Breast epithelium (tissue), 3 donors: ENCODE measurements at regions not wholly inside any gene's neighbourhood (a gene's known extent, or its start where the extent isn't known, plus 50 kb on each side); places are given as distances from the start of the nearest gene placed in this dataset.

Experiments used
- POLR2A ChIP-seq: fragments of 450-650 bp; IDR thresholded peaks from one replicate; pipeline ENCODE4 v1.6.1; 2016; ENCODE audit warnings: antibody characterized with exemption, mild to moderate bottlenecking, moderate library complexity
- POLR2AphosphoS5 ChIP-seq, 3 donors: sonication (generic); formaldehyde crosslinking; IDR thresholded peaks; one replicate each; pipeline ENCODE4 v1.6.1; 2017; ENCODE audit warnings: antibody characterized with exemption in 3 of 3
- TF ChIP-seq, protein P1 (sequence below), 3 donors: fragments of 450-650 bp; IDR thresholded peaks; one replicate each; pipeline ENCODE4 v1.5.1; 2016 to 2017; ENCODE audit warnings: antibody characterized with exemption in 3 of 3, mild to moderate bottlenecking in 3 of 3, moderate library complexity in 3 of 3

DNA sequence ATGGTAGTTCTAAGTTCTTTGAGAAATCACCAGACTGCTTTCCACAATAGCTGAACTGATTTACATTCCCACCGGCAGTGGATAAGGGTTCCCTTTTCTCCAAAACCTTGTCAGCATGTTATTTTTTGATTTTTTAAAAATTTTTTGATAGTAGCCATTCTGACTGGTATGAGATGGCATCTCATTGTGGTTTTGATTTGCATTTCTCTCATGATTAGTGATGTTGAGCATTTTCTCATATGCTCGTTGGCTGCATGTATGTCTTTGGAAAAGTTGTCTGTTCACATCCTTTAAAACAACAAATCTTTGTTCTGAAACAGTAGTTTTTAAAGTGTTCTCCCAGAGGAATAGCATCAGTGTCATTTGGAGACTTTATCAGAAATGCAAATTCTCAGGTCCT lies 77.5 kb upstream of the POMP start:
- TF ChIP-seq, protein P1, sequence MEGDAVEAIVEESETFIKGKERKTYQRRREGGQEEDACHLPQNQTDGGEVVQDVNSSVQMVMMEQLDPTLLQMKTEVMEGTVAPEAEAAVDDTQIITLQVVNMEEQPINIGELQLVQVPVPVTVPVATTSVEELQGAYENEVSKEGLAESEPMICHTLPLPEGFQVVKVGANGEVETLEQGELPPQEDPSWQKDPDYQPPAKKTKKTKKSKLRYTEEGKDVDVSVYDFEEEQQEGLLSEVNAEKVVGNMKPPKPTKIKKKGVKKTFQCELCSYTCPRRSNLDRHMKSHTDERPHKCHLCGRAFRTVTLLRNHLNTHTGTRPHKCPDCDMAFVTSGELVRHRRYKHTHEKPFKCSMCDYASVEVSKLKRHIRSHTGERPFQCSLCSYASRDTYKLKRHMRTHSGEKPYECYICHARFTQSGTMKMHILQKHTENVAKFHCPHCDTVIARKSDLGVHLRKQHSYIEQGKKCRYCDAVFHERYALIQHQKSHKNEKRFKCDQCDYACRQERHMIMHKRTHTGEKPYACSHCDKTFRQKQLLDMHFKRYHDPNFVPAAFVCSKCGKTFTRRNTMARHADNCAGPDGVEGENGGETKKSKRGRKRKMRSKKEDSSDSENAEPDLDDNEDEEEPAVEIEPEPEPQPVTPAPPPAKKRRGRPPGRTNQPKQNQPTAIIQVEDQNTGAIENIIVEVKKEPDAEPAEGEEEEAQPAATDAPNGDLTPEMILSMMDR (IDR thresholded peaks at IDR 0.05), result no peak
- TF ChIP-seq POLR2AphosphoS5 (IDR thresholded peaks at IDR 0.05), result no peak
- no peak for TF ChIP-seq POLR2A
